GM23248 (cell line): ENCODE measurements at regions not wholly inside any gene's neighbourhood (a gene's known extent, or its start where the extent isn't known, plus 50 kb on each side); places are given as distances from the start of the nearest gene placed in this dataset.

Experiments used
- EZH2 ChIP-seq: fragments of 200-600 bp; sonication (generic); IDR thresholded peaks from 2 replicates; pipeline ENCODE4 v1.6.1; 2018; ENCODE audit warnings: antibody characterized with exemption, mild to moderate bottlenecking; ENCODE audit not compliant: insufficient read depth, poor library complexity, severe bottlenecking
- EZH2phosphoT487 ChIP-seq: fragments of 200-600 bp; sonication (generic); IDR thresholded peaks from 2 replicates; pipeline ENCODE4 v1.6.1; 2018; ENCODE audit warnings: antibody characterized with exemption, moderate library complexity, mild to moderate bottlenecking, low read depth; ENCODE audit not compliant: insufficient read depth

- TF ChIP-seq EZH2, result no peak
- no peak for TF ChIP-seq EZH2phosphoT487
Measured at GRCh38 chrX:14125462-14125861, 95.8 kb upstream of the GEMIN8 start.
